ENCODE measurements at regions not wholly inside any gene's neighbourhood (a gene's known extent, or its start where the extent isn't known, plus 50 kb on each side); places are given as distances from the start of the nearest gene placed in this dataset.
"Not testable (repeated sequence)": the region's sequence is repeated elsewhere in the genome, so short reads cannot be mapped to it uniquely, and the experiment has no call there.

DNA sequence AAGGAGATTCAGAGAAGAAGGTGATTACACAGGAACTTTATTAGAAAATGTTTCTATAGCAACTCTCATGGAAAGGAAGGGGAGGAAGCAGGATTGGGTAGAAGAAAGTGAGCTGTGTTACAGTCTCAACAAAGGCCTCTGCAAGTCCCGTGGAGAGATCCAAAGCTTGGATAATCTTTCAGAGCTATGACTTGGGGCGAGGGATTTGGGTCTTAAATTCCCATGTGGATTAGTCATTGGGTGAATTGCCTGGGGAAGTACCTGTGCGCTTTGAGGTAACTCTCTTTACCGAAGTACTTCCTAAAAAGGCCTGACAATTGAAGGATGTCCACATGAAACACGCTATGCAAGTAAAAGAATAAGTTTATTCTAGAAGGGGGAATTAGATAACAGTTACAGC, 133.8 kb upstream of the ANKRD50 start:
- DNase-seq (ENCODE audit: low read depth in 4 of 4, low spot score in 3 of 4) = no peak

- DNase-seq (ENCODE audit: low read depth in 4 of 4, low spot score in 3 of 4) = no peak
Measured at GRCh38 chr4:124839786-124840390, 127.4 kb upstream of the ANKRD50 start.

DNA sequence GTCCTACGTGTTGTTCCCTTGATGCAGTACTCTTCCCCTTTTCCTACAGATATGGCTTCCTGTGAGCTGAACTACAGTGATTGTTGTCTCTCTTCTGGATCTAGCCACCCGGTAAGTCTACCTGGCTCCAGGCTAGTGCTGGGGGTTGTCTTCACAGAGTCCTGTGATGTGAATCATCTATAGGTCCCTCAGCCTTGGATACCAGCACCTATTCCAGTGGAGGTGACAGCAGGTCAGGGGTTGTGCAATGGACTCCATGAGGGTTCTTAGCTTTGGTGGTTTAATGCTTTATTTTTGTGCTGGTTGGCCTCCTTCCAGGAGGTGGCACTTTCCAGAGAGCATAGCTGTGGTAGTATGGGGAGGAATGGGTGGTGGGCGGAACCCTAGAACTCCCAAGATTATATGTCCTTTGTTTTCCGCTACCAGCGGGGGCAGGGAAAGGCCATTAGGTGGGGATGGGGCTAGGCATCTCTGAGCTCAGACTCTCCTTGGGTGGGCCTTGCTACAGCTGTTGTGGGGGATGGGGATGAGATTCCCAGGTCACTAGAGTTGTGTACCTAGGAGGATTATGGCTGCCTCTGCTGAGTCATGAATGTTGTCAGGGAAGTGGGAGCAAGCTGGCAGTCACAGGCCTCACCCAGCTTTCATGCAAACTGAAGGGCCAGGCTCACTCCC, 121.4 kb upstream of the ANKRD50 start:
- DNase-seq (ENCODE audit: low read depth in 4 of 4, low spot score in 3 of 4) = no peak

GRCh38 chr4:124828382-124828781, 115.8 kb upstream of the ANKRD50 start:
- DNase-seq (ENCODE audit: low read depth in 4 of 4, low spot score in 3 of 4) = no peak

GRCh38 chr4:124817531-124817930, 105.0 kb upstream of the ANKRD50 start:
- DNase-seq (ENCODE audit: low read depth in 4 of 4, low spot score in 3 of 4) = no peak

DNA sequence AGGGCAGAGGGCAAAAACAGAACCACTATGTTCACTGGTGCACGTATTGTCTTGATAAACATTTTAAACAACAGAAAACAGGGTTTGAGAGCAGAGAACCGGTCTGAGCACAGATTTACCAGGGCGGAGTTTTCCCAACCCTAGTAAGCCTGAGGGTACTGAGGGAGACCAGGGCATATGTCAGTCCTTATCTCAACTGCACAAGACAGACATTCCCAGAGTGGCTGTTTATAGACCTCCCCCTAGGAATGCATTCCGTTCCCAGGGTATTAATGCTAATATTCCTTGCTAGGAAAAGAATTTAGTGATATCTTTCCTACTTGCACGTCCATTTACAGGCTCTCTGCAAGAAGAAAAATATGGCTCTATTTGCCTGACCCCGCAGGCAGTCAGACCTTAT, 99.7 kb upstream of the ANKRD50 start:
- DNase-seq (ENCODE audit: low read depth in 4 of 4, low spot score in 3 of 4) = not testable (repeated sequence)

- peak in 1 of 4 donors; percentile 5 for DNase-seq (ENCODE audit: low read depth in 4 of 4, low spot score in 3 of 4)
Measured at GRCh38 chr4:124810827-124811226, 98.3 kb upstream of the ANKRD50 start.

DNA sequence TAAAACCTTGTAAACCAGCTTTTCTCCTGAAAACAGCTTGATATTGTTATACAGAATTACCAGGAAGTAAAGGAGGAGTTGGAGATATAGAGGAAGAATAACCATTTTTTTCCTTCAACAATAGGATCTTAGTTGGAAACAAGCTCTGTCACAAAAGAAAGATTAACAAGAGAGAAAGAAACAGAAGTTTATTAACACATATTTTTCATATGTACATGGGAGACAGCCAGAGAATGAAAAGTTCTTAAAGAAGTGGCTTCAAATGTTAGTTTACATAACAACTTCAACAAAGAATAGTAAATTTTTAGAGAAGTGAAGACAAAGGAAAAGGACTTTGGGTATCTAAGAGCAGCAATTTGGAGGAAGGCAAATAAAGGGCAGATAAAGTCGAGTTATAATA, 94.9 kb upstream of the ANKRD50 start:
- no peak for DNase-seq (ENCODE audit: low read depth in 4 of 4, low spot score in 3 of 4)

DNA sequence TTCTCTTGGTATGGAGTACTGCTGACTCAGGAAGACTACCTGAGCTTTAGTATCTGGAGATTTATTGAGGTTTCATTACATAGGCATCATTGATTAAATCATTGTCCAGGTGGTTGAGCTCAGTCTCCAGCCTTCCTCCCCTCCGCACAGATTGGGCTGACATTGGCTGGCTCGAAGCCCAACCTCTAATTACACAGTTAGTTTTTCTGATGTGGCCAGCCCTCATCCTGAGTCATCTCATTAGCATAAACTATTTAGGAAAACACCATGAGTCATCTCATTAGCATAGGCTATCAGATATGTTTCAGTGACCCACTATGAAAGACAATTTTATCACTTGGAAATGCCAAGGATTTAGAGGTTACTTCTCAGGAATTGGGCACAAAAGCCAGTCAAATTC, 93.9 kb upstream of the ANKRD50 start:
- no peak for DNase-seq (ENCODE audit: low read depth in 4 of 4, low spot score in 3 of 4)

DNA sequence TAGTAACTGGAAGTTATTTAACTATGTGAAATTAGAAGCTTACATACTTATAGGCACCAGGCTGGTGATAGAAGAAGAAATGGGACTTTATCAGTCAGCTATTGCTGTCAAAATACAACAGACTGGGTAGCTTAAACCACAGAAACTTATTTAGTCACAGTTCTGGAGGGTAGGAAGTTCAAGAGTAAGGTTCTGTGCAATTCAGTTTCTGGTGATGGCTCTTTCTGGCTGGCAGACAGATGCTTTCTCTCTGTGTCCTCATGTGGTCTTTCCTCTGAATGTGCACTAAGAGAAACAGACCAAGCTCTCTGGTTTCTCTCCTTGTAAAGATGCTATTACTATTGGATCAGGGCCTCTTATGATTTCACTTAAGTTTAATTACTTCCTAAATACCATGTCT, 92.1 kb upstream of the ANKRD50 start:
- DNase-seq (ENCODE audit: low read depth in 4 of 4, low spot score in 3 of 4) = no peak

GRCh38 chr4:124804041-124804440, 91.5 kb upstream of the ANKRD50 start:
- DNase-seq (ENCODE audit: low read depth in 4 of 4, low spot score in 3 of 4) = no peak

- DNase-seq (ENCODE audit: low read depth in 4 of 4, low spot score in 3 of 4) = no peak
Measured at GRCh38 chr4:124803641-124804040, 91.1 kb upstream of the ANKRD50 start.

- no peak for DNase-seq (ENCODE audit: low read depth in 4 of 4, low spot score in 3 of 4)
Measured at GRCh38 chr4:124803026-124803425, 90.5 kb upstream of the ANKRD50 start.

DNA sequence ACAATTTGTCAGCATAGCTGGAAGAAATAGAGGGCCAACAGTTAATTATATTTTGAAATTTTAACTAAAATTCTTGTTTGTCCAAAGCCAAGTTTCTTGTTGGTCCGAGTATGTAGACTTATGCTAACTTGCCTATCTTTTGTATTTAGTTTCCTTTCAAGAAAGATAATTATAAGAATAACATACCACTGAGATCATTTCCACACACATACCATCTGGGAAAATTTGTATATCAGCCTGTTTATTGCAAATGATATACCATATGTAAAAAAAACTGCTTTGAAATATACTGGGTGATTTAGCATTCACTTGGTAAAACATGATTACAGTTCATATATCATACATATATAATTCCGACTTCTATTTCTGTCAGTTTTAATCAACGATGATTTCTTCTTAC, 84.7 kb upstream of the ANKRD50 start:
- DNase-seq (ENCODE audit: low read depth in 4 of 4, low spot score in 3 of 4) = no peak

- no peak for DNase-seq (ENCODE audit: low read depth in 4 of 4, low spot score in 3 of 4)
Measured at GRCh38 chr4:124790471-124790870, 77.9 kb upstream of the ANKRD50 start.

DNA sequence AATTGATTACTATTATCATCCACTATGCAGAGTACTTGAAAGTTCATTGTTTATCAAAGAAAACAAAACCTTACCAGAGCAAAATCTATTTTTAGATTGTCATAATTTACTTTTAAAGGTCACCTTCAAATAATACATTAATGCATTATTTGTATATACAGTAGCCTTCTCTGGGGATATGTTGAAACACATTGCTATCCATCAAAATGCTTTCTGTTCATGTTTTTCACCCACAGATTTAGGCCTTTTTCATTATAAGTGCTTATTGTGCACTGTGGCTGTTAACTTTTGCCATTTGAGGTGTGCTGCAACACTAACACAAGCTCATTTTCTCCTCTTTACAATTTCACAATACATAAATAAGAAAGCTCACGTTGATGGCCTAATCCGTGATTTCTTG, 74.1 kb upstream of the ANKRD50 start:
- DNase-seq (ENCODE audit: low read depth in 4 of 4, low spot score in 3 of 4) = no peak

- DNase-seq (ENCODE audit: low read depth in 4 of 4, low spot score in 3 of 4) = no peak
Measured at GRCh38 chr4:124785645-124786044, 73.1 kb upstream of the ANKRD50 start.

- no peak for DNase-seq (ENCODE audit: low read depth in 4 of 4, low spot score in 3 of 4)
Measured at GRCh38 chr4:124783847-124784246, 71.3 kb upstream of the ANKRD50 start.

- no peak for DNase-seq (ENCODE audit: low read depth in 4 of 4, low spot score in 3 of 4)
Measured at GRCh38 chr4:124777007-124777406, 64.5 kb upstream of the ANKRD50 start.

GRCh38 chr4:124768596-124769365, 56.2 kb upstream of the ANKRD50 start:
- no peak for DNase-seq (ENCODE audit: low read depth in 4 of 4, low spot score in 3 of 4)

- no peak for DNase-seq (ENCODE audit: low read depth in 4 of 4, low spot score in 3 of 4)
Measured at GRCh38 chr4:124762956-124763355, 50.4 kb upstream of the ANKRD50 start.

All from left renal pelvis (tissue), 4 donors.